Stimulated activated naive CD8-positive, alpha-beta T cell treated with anti-CD3 and anti-CD28 coated beads, Interleukin-15, Interleukin-2, amounts not matched to agents 100 ng/mL and 50 ng/mL, for 24 hours (primary cell): ENCODE measurements at regions not wholly inside any gene's neighbourhood (a gene's known extent, or its start where the extent isn't known, plus 50 kb on each side); places are given as distances from the start of the nearest gene placed in this dataset.
A peak's percentile ranks its signal among the peaks of the same experiment; 100 is the strongest.

Experiments
- H3K27ac Mint-ChIP-seq: one replicate; pipeline ENCODE4 v1.8.0; 2021; ENCODE audit warnings: mild to moderate bottlenecking, mixed read lengths
- H3K27me3 Mint-ChIP-seq: one replicate; pipeline ENCODE4 v1.8.0; 2021; ENCODE audit warnings: mixed read lengths
- H3K36me3 Mint-ChIP-seq: one replicate; pipeline ENCODE4 v1.8.0; 2021; ENCODE audit warnings: low read depth, mixed read lengths
- H3K4me1 Mint-ChIP-seq: one replicate; pipeline ENCODE4 v1.8.0; 2021; ENCODE audit warnings: low read depth, mixed read lengths
- H3K4me3 Mint-ChIP-seq: one replicate; pipeline ENCODE4 v1.8.0; 2021; ENCODE audit warnings: mild to moderate bottlenecking, mixed read lengths
- H3K9me3 Mint-ChIP-seq: one replicate; pipeline ENCODE4 v1.8.0; 2021; ENCODE audit warnings: mixed read lengths

- no peaks in the 10 kb centered on the region for H3K36me3 Mint-ChIP-seq
- H3K27ac Mint-ChIP-seq = no peak overlapping the region
- no peaks in the 10 kb centered on the region for H3K9me3 Mint-ChIP-seq
- H3K27me3 Mint-ChIP-seq = no peaks in the 10 kb centered on the region
- H3K4me1 Mint-ChIP-seq = no peaks in the 10 kb centered on the region
- H3K4me3 Mint-ChIP-seq = no peak overlapping the region
Observed at GRCh38 chr20:60132162-60132826, 174.1 kb downstream of the CDH26 start.

- peaks cover 5% of the 10 kb centered on the region for H3K4me1 Mint-ChIP-seq
- H3K27ac Mint-ChIP-seq = no peak overlapping the region
- no peak overlapping the region for H3K4me3 Mint-ChIP-seq
- H3K27me3 Mint-ChIP-seq = no peaks in the 10 kb centered on the region
- no peaks in the 10 kb centered on the region for H3K36me3 Mint-ChIP-seq
- H3K9me3 Mint-ChIP-seq = no peaks in the 10 kb centered on the region
Observed at GRCh38 chr20:60132827-60133670, 174.8 kb downstream of the CDH26 start.

- Mint-ChIP-seq H3K36me3 (no peaks in the 10 kb centered on the region), H3K9me3 (no peaks in the 10 kb centered on the region), H3K4me1 (peaks cover 8% of the 10 kb centered on the region), H3K27ac (no peak overlapping the region), H3K4me3 (no peak overlapping the region), H3K27me3 (no peaks in the 10 kb centered on the region)
Observed at GRCh38 chr20:60135276-60135675, 177.1 kb downstream of the CDH26 start.

DNA sequence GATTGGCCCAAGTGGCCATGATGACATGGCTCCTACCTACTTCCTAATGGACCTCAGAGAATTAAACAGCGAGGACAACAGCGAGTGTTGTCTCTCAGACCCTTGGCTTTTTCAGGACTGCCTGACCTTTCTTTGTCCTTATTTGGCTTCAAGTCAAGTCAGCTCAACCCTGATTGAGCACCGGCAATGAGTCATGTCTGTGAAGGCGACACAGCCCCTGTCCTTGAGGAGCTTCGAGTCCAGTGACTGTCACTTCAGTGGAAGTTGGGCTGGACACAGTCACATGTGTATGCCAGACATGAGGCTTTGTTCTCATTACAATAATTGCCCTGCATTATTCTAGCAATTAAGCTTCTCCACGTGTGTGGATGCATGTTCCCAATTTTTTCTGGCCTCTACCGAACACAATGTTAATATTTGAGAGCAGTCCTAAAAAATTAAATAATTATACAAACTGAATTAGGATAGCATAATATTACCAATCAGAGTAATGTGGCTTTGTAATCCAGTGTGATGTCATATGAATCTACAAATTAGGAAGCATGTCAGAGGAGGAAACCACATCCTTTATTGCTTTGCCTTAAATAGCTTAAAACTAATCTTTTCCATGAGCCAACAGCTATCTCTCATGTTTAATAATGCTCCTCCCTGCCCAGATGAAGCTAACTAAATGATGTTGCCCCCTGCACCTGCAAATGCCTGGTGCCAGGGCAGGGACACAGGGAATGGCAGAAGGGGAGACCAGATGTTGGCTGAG, 178.6 kb downstream of the CDH26 start:
- Mint-ChIP-seq H3K36me3 (no peaks in the 10 kb centered on the region), H3K27me3 (no peaks in the 10 kb centered on the region), H3K4me1 (peaks cover 8% of the 10 kb centered on the region)

DNA sequence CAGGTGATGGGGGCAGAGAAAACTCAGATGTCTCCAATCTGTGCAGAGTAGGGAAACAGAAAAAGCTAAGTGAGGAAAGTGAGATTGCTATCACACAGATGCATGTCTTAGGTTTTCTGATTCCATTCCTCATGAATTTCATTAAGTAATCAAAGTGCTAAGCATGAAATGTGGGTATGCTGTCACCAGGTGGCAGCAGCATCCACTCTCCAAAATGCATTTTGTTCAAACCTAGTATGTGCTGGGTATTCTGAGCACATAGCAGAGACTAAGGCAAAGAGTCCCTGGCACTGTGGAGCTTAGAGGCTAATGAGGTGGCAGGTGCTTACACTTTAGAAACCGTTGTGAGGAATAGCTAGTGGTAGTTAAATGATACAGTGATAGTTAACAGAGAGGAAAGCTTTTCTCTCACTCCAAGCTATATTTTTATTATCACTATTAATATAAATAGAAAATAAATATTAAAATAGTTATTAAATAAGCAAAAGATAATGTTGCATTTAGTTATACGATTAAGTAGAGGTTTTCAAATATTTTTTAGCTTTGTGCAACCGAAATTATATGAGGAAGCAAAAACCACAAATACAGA, 179.5 kb downstream of the CDH26 start:
- Mint-ChIP-seq H3K36me3 (no peaks in the 10 kb centered on the region), H3K4me1 (peaks cover 8% of the 10 kb centered on the region), H3K9me3 (no peaks in the 10 kb centered on the region), H3K27me3 (no peaks in the 10 kb centered on the region), H3K4me3 (no peak overlapping the region), H3K27ac (no peak overlapping the region)

More for the DNA sequence above, 178.6 kb downstream of the CDH26 start:
- H3K9me3 Mint-ChIP-seq = no peaks in the 10 kb centered on the region
- H3K4me3 Mint-ChIP-seq = no peak overlapping the region
- no peak overlapping the region for H3K27ac Mint-ChIP-seq

GRCh38 chr20:60138256-60139220, 180.3 kb downstream of the CDH26 start:
- peak overlapping the region; percentile 56 for H3K4me3 Mint-ChIP-seq
- no peak overlapping the region for H3K27ac Mint-ChIP-seq
- H3K4me1 Mint-ChIP-seq = peaks cover 8% of the 10 kb centered on the region
- H3K27me3 Mint-ChIP-seq = no peaks in the 10 kb centered on the region
- H3K9me3 Mint-ChIP-seq = no peaks in the 10 kb centered on the region
- no peaks in the 10 kb centered on the region for H3K36me3 Mint-ChIP-seq

DNA sequence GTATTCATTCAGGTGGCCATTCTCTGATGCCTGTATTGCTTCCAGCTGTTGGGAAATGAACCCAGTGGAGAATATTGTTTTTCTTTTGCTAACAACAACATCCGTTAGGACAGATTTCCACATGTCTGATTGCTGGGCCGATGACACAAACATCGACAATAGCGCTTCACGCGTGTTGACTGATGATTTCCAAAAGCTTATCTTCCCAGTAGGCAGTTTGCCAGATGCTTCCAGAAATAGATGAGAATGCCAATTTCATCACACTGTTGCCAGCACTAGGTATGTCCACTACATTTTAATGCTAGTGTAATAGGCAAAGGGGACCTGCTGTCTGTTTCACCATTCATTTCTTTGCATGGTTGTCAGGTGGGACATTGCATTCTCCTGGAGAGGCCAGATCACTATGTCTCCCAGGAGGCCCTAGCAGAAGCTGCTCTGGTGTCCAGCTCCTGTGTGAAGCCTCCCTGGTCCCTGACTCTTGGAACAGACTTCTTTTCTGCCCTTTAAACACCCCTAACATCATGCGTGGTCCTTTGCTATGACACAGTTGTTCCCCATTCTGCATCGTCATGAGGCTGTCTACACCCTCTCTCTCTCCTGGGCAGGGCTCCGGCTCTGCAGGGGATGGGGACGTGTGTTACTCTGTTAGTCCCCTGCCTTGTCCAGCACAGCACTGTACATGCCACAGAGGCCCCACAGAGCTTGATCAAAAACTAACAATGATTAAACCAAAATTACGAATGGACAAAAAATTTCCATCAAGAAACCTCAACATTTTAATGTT, 181.6 kb downstream of the CDH26 start:
- H3K27ac Mint-ChIP-seq = no peak overlapping the region
- H3K27me3 Mint-ChIP-seq = no peaks in the 10 kb centered on the region
- no peaks in the 10 kb centered on the region for H3K36me3 Mint-ChIP-seq
- H3K4me3 Mint-ChIP-seq = no peak overlapping the region
- no peaks in the 10 kb centered on the region for H3K9me3 Mint-ChIP-seq
- H3K4me1 Mint-ChIP-seq = peaks cover 8% of the 10 kb centered on the region

- Mint-ChIP-seq H3K27ac (no peak overlapping the region), H3K4me1 (peaks cover 6% of the 10 kb centered on the region), H3K36me3 (no peaks in the 10 kb centered on the region), H3K27me3 (no peaks in the 10 kb centered on the region), H3K9me3 (no peaks in the 10 kb centered on the region), H3K4me3 (no peak overlapping the region)
Observed at GRCh38 chr20:60142587-60142986, 184.4 kb downstream of the CDH26 start.

- Mint-ChIP-seq H3K9me3 (no peaks in the 10 kb centered on the region), H3K27me3 (no peaks in the 10 kb centered on the region), H3K27ac (no peak overlapping the region), H3K4me3 (no peak overlapping the region), H3K4me1 (no peaks in the 10 kb centered on the region), H3K36me3 (no peaks in the 10 kb centered on the region)
Observed at GRCh38 chr20:60143261-60143842, 185.1 kb downstream of the CDH26 start.

DNA sequence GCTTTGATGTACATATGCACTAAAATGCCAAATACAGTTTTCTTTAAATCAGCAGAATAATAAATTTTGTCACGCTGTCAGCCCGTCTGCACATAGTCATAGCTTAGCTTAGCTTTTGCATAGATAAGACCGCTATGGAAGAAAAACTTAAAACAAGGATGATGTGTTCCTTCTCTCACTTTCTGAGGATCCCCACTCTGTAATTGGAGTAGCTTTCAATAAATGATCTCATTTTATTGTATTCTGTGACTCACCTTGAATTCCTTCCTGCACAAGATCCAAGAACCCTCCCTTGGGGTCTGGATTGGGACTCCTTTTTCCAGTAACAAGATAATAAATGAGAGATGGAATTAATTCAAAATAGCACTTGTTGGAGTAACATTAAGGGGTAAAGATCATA, 186.2 kb downstream of the CDH26 start:
- Mint-ChIP-seq H3K27me3 (no peaks in the 10 kb centered on the region), H3K9me3 (no peaks in the 10 kb centered on the region), H3K4me3 (no peak overlapping the region), H3K36me3 (no peaks in the 10 kb centered on the region), H3K27ac (no peak overlapping the region), H3K4me1 (no peaks in the 10 kb centered on the region)

- no peak overlapping the region for H3K4me3 Mint-ChIP-seq
- H3K36me3 Mint-ChIP-seq = no peaks in the 10 kb centered on the region
- H3K9me3 Mint-ChIP-seq = no peaks in the 10 kb centered on the region
- H3K4me1 Mint-ChIP-seq = no peaks in the 10 kb centered on the region
- no peaks in the 10 kb centered on the region for H3K27me3 Mint-ChIP-seq
- H3K27ac Mint-ChIP-seq = no peak overlapping the region
Observed at GRCh38 chr20:60144974-60145527, 186.8 kb downstream of the CDH26 start.

GRCh38 chr20:60147004-60147403, 188.8 kb downstream of the CDH26 start:
- Mint-ChIP-seq H3K36me3 (no peaks in the 10 kb centered on the region), H3K9me3 (no peaks in the 10 kb centered on the region), H3K4me3 (no peak overlapping the region), H3K27me3 (no peaks in the 10 kb centered on the region), H3K27ac (no peak overlapping the region), H3K4me1 (no peaks in the 10 kb centered on the region)

DNA sequence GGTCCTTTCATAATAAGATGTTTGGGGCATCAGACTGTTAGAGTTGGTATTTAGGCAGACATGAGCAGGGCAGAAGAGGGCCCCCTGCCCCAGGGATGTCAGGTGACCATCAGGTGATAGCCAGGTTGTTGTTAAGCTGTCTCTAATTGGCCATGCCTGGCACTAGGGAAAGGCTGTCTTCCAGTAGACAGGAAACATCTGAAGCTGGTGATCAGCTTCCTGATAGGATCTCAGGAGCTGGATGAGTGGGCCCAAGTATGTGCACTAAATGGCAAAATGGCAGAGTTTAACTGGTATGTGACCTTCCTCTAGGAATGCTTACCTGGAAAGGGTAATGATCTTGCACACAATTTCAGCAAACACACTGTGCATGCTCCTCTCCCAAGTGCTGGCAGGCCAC, 190.7 kb downstream of the CDH26 start:
- H3K27me3 Mint-ChIP-seq = no peaks in the 10 kb centered on the region
- H3K4me1 Mint-ChIP-seq = no peaks in the 10 kb centered on the region
- H3K9me3 Mint-ChIP-seq = no peaks in the 10 kb centered on the region
- no peak overlapping the region for H3K4me3 Mint-ChIP-seq
- H3K36me3 Mint-ChIP-seq = no peaks in the 10 kb centered on the region
- H3K27ac Mint-ChIP-seq = no peak overlapping the region
